ENCODE measurements at regions not wholly inside any gene's neighbourhood (a gene's known extent, or its start where the extent isn't known, plus 50 kb on each side); places are given as distances from the start of the nearest gene placed in this dataset.
A peak's percentile ranks its signal among the peaks of the same experiment; 100 is the strongest.

DNA sequence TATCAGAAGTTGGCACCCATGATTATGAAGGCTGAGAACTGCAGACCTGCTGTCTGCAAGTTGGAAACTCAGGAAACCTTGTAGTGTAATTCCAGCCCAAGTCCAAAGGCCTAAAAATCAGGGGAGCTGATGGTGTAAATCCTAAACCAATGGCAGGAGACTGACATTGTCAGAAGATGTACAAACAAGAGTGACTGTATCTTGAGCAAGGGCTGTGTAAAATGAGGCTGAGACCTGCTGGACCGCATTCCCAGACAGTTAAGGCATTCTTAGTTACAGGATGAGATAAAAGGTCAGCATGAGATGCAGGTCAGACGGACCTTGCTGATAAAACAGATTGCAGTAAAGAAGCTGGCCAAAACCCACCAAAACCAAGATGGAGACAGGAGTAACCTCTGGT, 147.7 kb downstream of the COG6 start:
- H3K27me3 ChIP-seq (ENCODE audit: control insufficient read depth in 2 of 2, insufficient read depth in 2 of 2, low read length in 2 of 2) = no peaks in the 10 kb centered on the region
- H3K9me3 Mint-ChIP-seq = peaks cover 0 to 19% (median 10%) of the 10 kb centered on the region in 7 donors
- no peaks in the 10 kb centered on the region for H3K36me3 Mint-ChIP-seq
- no peaks in the 10 kb centered on the region for H3K27me3 Mint-ChIP-seq (ENCODE audit: low read depth in 3 of 3)
- no peaks in the 10 kb centered on the region for H4K20me1 ChIP-seq (ENCODE audit: insufficient read depth, low read length)
- H3K27ac Mint-ChIP-seq = no peak overlapping the region
- H3K4me2 ChIP-seq (replicated peaks; ENCODE audit: extremely low read depth, low read length, poor library complexity, severe bottlenecking) = no peak overlapping the region
- no peak overlapping the region for H3K27ac ChIP-seq (ENCODE audit: low read depth in 1 of 2, low read length in 2 of 2)
- intact Hi-C loops (cut with micrococcal nuclease) = no loop called here
- no peaks in the 10 kb centered on the region for H3K36me3 ChIP-seq (replicated peaks in 1 of 2; ENCODE audit: control insufficient read depth in 1 of 2, insufficient read depth in 2 of 2, low read length in 2 of 2)
- no peak overlapping the region for H3K9ac ChIP-seq (ENCODE audit: insufficient read depth, low read length, poor library complexity, severe bottlenecking)
- TF ChIP-seq, protein P1, sequence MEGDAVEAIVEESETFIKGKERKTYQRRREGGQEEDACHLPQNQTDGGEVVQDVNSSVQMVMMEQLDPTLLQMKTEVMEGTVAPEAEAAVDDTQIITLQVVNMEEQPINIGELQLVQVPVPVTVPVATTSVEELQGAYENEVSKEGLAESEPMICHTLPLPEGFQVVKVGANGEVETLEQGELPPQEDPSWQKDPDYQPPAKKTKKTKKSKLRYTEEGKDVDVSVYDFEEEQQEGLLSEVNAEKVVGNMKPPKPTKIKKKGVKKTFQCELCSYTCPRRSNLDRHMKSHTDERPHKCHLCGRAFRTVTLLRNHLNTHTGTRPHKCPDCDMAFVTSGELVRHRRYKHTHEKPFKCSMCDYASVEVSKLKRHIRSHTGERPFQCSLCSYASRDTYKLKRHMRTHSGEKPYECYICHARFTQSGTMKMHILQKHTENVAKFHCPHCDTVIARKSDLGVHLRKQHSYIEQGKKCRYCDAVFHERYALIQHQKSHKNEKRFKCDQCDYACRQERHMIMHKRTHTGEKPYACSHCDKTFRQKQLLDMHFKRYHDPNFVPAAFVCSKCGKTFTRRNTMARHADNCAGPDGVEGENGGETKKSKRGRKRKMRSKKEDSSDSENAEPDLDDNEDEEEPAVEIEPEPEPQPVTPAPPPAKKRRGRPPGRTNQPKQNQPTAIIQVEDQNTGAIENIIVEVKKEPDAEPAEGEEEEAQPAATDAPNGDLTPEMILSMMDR (IDR thresholded peaks at IDR 0.05) = no peak
- WGBS (ENCODE audit: insufficient coverage) = 50% methylated on average over 2 of the region's 2 CpGs
- no peaks in the 10 kb centered on the region for H3K79me2 ChIP-seq (ENCODE audit: insufficient read depth, low read length)
- H3K9me3 ChIP-seq (replicated peaks in 1 of 2; ENCODE audit: control insufficient read depth in 1 of 2, insufficient read depth in 1 of 2, low read length in 2 of 2) = peaks cover 0 to 7% of the 10 kb centered on the region in 2 donors
- H3K4me1 ChIP-seq (ENCODE audit: control insufficient read depth in 1 of 2, insufficient read depth in 2 of 2, low read length in 2 of 2) = peaks cover 0 to 4% of the 10 kb centered on the region in 2 donors
- no peak overlapping the region for H3K4me3 ChIP-seq (replicated peaks in 1 of 3; ENCODE audit: low read depth in 2 of 3, low read length in 3 of 3)
- no peak overlapping the region for H2AFZ ChIP-seq (ENCODE audit: insufficient read depth, low read depth, low read length, poor library complexity, severe bottlenecking)
- no peak for DNase-seq
- no peak overlapping the region for H3K4me3 Mint-ChIP-seq
- H3K4me1 Mint-ChIP-seq = peaks cover 14% of the 10 kb centered on the region

DNA sequence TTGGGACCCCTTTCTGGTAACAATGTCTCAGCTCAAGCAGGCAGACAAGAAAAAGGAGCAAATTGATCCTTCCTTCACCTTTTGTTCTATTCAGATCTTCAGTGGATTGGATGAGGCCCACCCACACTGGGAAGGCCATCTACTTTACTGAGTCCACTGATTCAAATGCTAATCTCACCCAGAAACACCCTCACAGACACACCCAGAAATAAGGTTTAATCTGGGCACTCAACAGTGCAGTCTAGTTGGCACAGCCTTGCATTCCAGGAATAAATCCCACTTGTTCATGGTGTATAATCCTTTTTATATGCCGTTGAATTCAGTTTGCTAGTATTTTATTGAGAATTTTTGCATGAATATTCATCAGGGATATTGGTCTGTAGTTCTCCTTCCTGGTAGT, 148.4 kb downstream of the COG6 start:
- WGBS (ENCODE audit: insufficient coverage) = 83% methylated on average over 1 of the region's 1 CpG
- DNase-seq = no peak
- Mint-ChIP-seq H3K4me3 (no peak overlapping the region), H3K27me3 (ENCODE audit: low read depth in 3 of 3) (no peaks in the 10 kb centered on the region), H3K27ac (peak overlapping the region in 1 of 7 donors; percentile 7), H3K9me3 (peaks cover 0 to 19% (median 10%) of the 10 kb centered on the region in 7 donors), H3K4me1 (peaks cover 14% of the 10 kb centered on the region), H3K36me3 (no peaks in the 10 kb centered on the region)
- H3K4me3 ChIP-seq (replicated peaks in 1 of 3; ENCODE audit: low read depth in 2 of 3, low read length in 3 of 3) = no peak overlapping the region
- H4K20me1 ChIP-seq (ENCODE audit: insufficient read depth, low read length) = no peaks in the 10 kb centered on the region
- intact Hi-C loops (cut with micrococcal nuclease) = no loop called here
- no peak overlapping the region for H3K9ac ChIP-seq (ENCODE audit: insufficient read depth, low read length, poor library complexity, severe bottlenecking)
- no peak overlapping the region for H3K27ac ChIP-seq (ENCODE audit: low read depth in 1 of 2, low read length in 2 of 2)
- TF ChIP-seq, protein P1 (IDR thresholded peaks at IDR 0.05) = no peak
- no peak overlapping the region for H2AFZ ChIP-seq (ENCODE audit: insufficient read depth, low read depth, low read length, poor library complexity, severe bottlenecking)
- H3K79me2 ChIP-seq (ENCODE audit: insufficient read depth, low read length) = no peaks in the 10 kb centered on the region
- H3K4me1 ChIP-seq (ENCODE audit: control insufficient read depth in 1 of 2, insufficient read depth in 2 of 2, low read length in 2 of 2) = peaks cover 0 to 4% of the 10 kb centered on the region in 2 donors
- peaks cover 0 to 7% of the 10 kb centered on the region in 2 donors for H3K9me3 ChIP-seq (replicated peaks in 1 of 2; ENCODE audit: control insufficient read depth in 1 of 2, insufficient read depth in 1 of 2, low read length in 2 of 2)
- H3K36me3 ChIP-seq (replicated peaks in 1 of 2; ENCODE audit: control insufficient read depth in 1 of 2, insufficient read depth in 2 of 2, low read length in 2 of 2) = no peaks in the 10 kb centered on the region
- H3K4me2 ChIP-seq (replicated peaks; ENCODE audit: extremely low read depth, low read length, poor library complexity, severe bottlenecking) = no peak overlapping the region
- no peaks in the 10 kb centered on the region for H3K27me3 ChIP-seq (ENCODE audit: control insufficient read depth in 2 of 2, insufficient read depth in 2 of 2, low read length in 2 of 2)
